Neural cell (in vitro differentiated cells): ENCODE measurements at regions not wholly inside any gene's neighbourhood (a gene's known extent, or its start where the extent isn't known, plus 50 kb on each side); places are given as distances from the start of the nearest gene placed in this dataset.
"Not testable (repeated sequence)": the region's sequence is repeated elsewhere in the genome, so short reads cannot be mapped to it uniquely, and the experiment has no call there.

Experiments
- H2AFZ ChIP-seq: fragments of 200-600, 300-800 bp; sonication (generic), shearing (Covaris generic); 2 replicates; pipeline ENCODE4 v1.6.0; 2014; ENCODE audit warnings: low read depth, mild to moderate bottlenecking, antibody characterized with exemption, low read length, moderate library complexity
- H3F3A ChIP-seq: fragments of 200-600 bp; shearing (Covaris generic); 2 replicates; pipeline ENCODE4 v1.6.1; 2016; ENCODE audit warnings: mild to moderate bottlenecking, moderate library complexity, mixed read lengths, antibody characterized with exemption, low read length; ENCODE audit not compliant: insufficient read depth, poor library complexity, severe bottlenecking
- H3K27ac ChIP-seq: fragments of 200-600, 300-800 bp; sonication (generic), shearing (Covaris generic); 2 replicates; pipeline ENCODE4 v1.5.1; 2014; ENCODE audit warnings: mild to moderate bottlenecking, low read length, moderate library complexity
- H3K27me3 ChIP-seq: fragments of 300-800, 200-600 bp; sonication (generic), shearing (Covaris generic); 2 replicates; pipeline ENCODE4 v1.6.0; 2014; ENCODE audit warnings: mild to moderate bottlenecking, low read depth, low read length, moderate library complexity; ENCODE audit not compliant: insufficient read depth
- H3K36me3 ChIP-seq: fragments of 300-800, 200-600 bp; sonication (generic), shearing (Covaris generic); 2 replicates; pipeline ENCODE4 v1.5.1; 2014; ENCODE audit warnings: mild to moderate bottlenecking, antibody characterized with exemption, low read length, moderate library complexity; ENCODE audit not compliant: insufficient read depth
- H3K4me2 ChIP-seq: fragments of 300-800, 200-600 bp; sonication (generic), shearing (Covaris generic); 2 replicates; pipeline ENCODE4 v1.6.0; 2014; ENCODE audit warnings: mild to moderate bottlenecking, low read length
- H3K4me3 ChIP-seq: fragments of 300-800, 200-600 bp; sonication (generic), shearing (Covaris generic); 2 replicates; pipeline ENCODE4 v1.5.1; 2014; ENCODE audit warnings: mild to moderate bottlenecking, low read length, moderate library complexity
- H3K79me2 ChIP-seq: fragments of 200-600 bp; shearing (Covaris generic); replicated peaks from 2 replicates; pipeline ENCODE4 v1.6.0; 2014; ENCODE audit warnings: mild to moderate bottlenecking, low read length, moderate library complexity; ENCODE audit not compliant: insufficient read depth
- H3K9ac ChIP-seq: fragments of 300-800, 200-600 bp; sonication (generic), shearing (Covaris generic); 2 replicates; pipeline ENCODE4 v1.6.1; 2016; ENCODE audit warnings: mild to moderate bottlenecking, low read length, mixed read lengths
- H3K9me2 ChIP-seq: fragments of 200-600 bp; shearing (Covaris generic); 2 replicates; pipeline ENCODE4 v1.6.1; 2016; ENCODE audit warnings: mild to moderate bottlenecking, low read length, mixed read lengths; ENCODE audit not compliant: insufficient read depth
- H3K9me3 ChIP-seq: fragments of 200-600, 300-800 bp; sonication (generic), shearing (Covaris generic); 2 replicates; pipeline ENCODE4 v1.6.1; 2016; ENCODE audit warnings: mild to moderate bottlenecking, mixed run types, low read length, moderate library complexity, mixed read lengths
- H4K20me1 ChIP-seq: fragments of 200-600 bp; shearing (Covaris generic); 2 replicates; pipeline ENCODE4 v1.6.1; 2016; ENCODE audit warnings: mild to moderate bottlenecking, mixed run types; ENCODE audit not compliant: insufficient read depth
- CTCF ChIP-seq: fragments of 450-650 bp; IDR thresholded peaks from 2 replicates; pipeline ENCODE4 v1.5.1; 2014; ENCODE audit warnings: antibody characterized with exemption, mild to moderate bottlenecking, moderate library complexity; ENCODE audit not compliant: poor library complexity, severe bottlenecking
- EP300 ChIP-seq: fragments of 450-650 bp; conservative IDR thresholded peaks from 2 replicates; pipeline ENCODE4 v1.6.1; 2014; ENCODE audit warnings: antibody characterized with exemption, mild to moderate bottlenecking, moderate library complexity; ENCODE audit not compliant: poor library complexity, severe bottlenecking
- MXI1 ChIP-seq: fragments of 450-650 bp; conservative IDR thresholded peaks from 2 replicates; pipeline ENCODE4 v1.6.1; 2014; ENCODE audit warnings: antibody characterized with exemption, mild to moderate bottlenecking; ENCODE audit not compliant: poor library complexity, severe bottlenecking
- POLR2AphosphoS5 ChIP-seq: IDR thresholded peaks from 2 replicates; pipeline ENCODE4 v1.6.1; 2012
- RAD21 ChIP-seq: fragments of 450-650 bp; conservative IDR thresholded peaks from 2 replicates; pipeline ENCODE4 v1.6.1; 2014; ENCODE audit warnings: antibody characterized with exemption, mild to moderate bottlenecking, moderate library complexity
- SMC3 ChIP-seq: fragments of 450-650 bp; conservative IDR thresholded peaks from 2 replicates; pipeline ENCODE4 v1.6.1; 2014; ENCODE audit warnings: antibody characterized with exemption, mild to moderate bottlenecking, moderate library complexity; ENCODE audit not compliant: poor library complexity
- TF ChIP-seq, protein P1 (sequence below): IDR thresholded peaks from 2 replicates; pipeline ENCODE4 v1.6.1; 2012; ENCODE audit warnings: borderline replicate concordance

DNA sequence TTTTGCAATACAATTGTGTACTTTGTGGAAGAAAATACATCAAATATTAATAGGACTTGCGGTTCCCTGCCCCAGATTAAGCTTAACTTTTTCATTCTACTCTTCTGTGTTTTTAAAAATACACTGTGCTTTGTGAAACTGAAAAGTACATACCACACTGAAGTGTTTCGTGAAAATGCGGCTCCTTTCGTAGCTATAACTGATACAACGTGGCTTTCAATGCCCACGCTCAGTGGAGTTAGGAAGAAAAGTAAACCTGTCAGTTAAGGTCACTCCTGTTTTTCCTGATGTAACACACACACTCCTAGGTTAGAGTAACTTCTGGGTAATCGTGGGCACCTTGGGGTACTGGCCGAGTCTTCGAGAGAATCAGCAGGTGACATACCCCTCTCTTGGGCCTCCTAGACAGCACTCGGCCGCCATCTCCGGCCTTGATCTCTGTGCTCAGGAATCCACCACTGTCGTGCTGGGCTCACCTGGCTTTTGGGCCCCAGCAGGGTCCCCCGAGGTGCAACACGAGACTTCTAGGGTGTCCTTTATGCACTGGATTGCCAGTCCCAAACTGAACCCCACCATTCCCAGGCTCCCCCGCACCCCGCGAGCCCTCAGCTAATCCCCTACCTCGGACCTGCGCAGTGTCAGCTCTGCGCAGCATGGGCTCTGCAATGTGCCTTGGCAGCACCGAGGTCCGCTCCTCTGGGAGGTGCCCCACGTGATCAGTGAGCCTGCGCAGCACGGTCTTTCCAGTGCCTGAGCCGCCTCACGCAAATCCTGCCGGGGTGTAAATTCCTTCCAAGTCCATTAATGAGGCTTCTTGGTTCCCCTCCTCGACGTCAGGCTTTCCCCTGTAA is 162.6 kb upstream of the INTU start:
- Histone ChIP-seq H3K4me3 (no peak overlapping the region), H3K27me3 (no peaks in the 10 kb centered on the region), H3F3A (no peaks in the 10 kb centered on the region), H3K79me2 (no peaks in the 10 kb centered on the region), H3K9ac (no peak overlapping the region), H3K9me2 (no peaks in the 10 kb centered on the region), H4K20me1 (no peaks in the 10 kb centered on the region), H3K4me2 (no peak overlapping the region), H3K36me3 (no peaks in the 10 kb centered on the region), H3K9me3 (no peaks in the 10 kb centered on the region), H3K27ac (no peak overlapping the region), H2AFZ (no peak overlapping the region)
- TF ChIP-seq RAD21: no peak
- no peak for TF ChIP-seq CTCF
- no peak for TF ChIP-seq MXI1
- TF ChIP-seq, protein P1, sequence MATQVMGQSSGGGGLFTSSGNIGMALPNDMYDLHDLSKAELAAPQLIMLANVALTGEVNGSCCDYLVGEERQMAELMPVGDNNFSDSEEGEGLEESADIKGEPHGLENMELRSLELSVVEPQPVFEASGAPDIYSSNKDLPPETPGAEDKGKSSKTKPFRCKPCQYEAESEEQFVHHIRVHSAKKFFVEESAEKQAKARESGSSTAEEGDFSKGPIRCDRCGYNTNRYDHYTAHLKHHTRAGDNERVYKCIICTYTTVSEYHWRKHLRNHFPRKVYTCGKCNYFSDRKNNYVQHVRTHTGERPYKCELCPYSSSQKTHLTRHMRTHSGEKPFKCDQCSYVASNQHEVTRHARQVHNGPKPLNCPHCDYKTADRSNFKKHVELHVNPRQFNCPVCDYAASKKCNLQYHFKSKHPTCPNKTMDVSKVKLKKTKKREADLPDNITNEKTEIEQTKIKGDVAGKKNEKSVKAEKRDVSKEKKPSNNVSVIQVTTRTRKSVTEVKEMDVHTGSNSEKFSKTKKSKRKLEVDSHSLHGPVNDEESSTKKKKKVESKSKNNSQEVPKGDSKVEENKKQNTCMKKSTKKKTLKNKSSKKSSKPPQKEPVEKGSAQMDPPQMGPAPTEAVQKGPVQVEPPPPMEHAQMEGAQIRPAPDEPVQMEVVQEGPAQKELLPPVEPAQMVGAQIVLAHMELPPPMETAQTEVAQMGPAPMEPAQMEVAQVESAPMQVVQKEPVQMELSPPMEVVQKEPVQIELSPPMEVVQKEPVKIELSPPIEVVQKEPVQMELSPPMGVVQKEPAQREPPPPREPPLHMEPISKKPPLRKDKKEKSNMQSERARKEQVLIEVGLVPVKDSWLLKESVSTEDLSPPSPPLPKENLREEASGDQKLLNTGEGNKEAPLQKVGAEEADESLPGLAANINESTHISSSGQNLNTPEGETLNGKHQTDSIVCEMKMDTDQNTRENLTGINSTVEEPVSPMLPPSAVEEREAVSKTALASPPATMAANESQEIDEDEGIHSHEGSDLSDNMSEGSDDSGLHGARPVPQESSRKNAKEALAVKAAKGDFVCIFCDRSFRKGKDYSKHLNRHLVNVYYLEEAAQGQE: no peak

GRCh38 chr4:127478271-127478670 is 154.5 kb upstream of the INTU start:
- not testable (repeated sequence) for H3K9me3 ChIP-seq, H3K4me3 ChIP-seq, H3K79me2 ChIP-seq, H3K27me3 ChIP-seq, H3F3A ChIP-seq, H3K4me2 ChIP-seq, H2AFZ ChIP-seq, H3K9me2 ChIP-seq, H3K9ac ChIP-seq, H3K27ac ChIP-seq, H3K36me3 ChIP-seq, H4K20me1 ChIP-seq

- no peak for TF ChIP-seq EP300
- peak; percentile 81 for TF ChIP-seq SMC3
- TF ChIP-seq RAD21: peak; percentile 87
- TF ChIP-seq POLR2AphosphoS5: no peak
- peak; percentile 78 for TF ChIP-seq CTCF
- Histone ChIP-seq H3K27me3 (no peaks in the 10 kb centered on the region), H4K20me1 (no peaks in the 10 kb centered on the region), H3K36me3 (no peaks in the 10 kb centered on the region), H3F3A (no peaks in the 10 kb centered on the region), H3K79me2 (no peaks in the 10 kb centered on the region), H3K27ac (no peak overlapping the region), H3K9ac (no peak overlapping the region), H3K4me3 (no peak overlapping the region), H3K4me2 (no peak overlapping the region), H3K9me3 (no peaks in the 10 kb centered on the region), H3K9me2 (no peaks in the 10 kb centered on the region), H2AFZ (no peak overlapping the region)
Measured at GRCh38 chr4:127479031-127479622, 153.6 kb upstream of the INTU start.
